RKO (cell line): ENCODE measurements at regions not wholly inside any gene's neighbourhood (a gene's known extent, or its start where the extent isn't known, plus 50 kb on each side); places are given as distances from the start of the nearest gene placed in this dataset.

Experiments
- DNase-seq: peaks from one replicate; pipeline ENCODE4 v3.0.0-alpha.2; 2016; ENCODE audit warnings: low spot score

DNA sequence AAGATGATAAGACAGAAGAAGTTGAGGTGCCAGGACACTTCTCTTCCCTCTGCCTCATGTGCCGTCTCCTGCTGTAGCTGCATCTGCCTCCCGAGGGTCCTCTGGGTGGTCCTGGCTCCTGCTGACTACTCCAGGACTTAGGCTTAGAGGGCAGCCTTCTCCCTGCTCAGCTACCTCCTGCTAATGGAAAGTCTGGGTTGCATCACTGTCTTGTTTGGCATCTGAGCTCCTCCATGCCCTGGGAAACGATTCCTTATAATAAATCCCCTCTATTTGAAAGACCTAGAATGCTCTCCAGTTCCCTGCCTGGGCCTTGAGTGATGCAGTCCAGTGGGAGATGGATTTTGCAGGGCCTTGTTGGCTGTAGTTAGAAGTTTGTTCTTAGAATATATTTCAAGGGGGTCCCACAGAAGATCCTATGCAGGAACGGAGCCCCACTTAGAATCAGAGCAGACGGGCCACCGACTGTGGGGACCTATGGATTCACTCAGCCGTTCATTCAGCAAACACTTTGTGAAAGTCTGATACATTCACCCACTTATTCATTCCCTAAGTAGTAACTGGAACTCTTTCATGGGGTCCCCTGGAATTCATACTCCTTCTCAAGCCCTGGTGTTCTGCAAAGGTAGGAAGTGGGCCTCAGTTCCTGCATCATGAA lies 269.8 kb upstream of the HDAC4 start:
- no peak for DNase-seq

- no peak for DNase-seq
These were observed 269.2 kb upstream of the HDAC4 start for GRCh38 chr2:239669899-239670460.

- no peak for DNase-seq
These were observed 268.5 kb upstream of the HDAC4 start for GRCh38 chr2:239669181-239669898.

GRCh38 chr2:239668651-239669050 lies 267.8 kb upstream of the HDAC4 start:
- DNase-seq = no peak

GRCh38 chr2:239668042-239668441 lies 267.2 kb upstream of the HDAC4 start:
- no peak for DNase-seq

GRCh38 chr2:239667431-239667985 lies 266.7 kb upstream of the HDAC4 start:
- DNase-seq = no peak

GRCh38 chr2:239666855-239667376 lies 266.1 kb upstream of the HDAC4 start:
- DNase-seq = no peak

DNA sequence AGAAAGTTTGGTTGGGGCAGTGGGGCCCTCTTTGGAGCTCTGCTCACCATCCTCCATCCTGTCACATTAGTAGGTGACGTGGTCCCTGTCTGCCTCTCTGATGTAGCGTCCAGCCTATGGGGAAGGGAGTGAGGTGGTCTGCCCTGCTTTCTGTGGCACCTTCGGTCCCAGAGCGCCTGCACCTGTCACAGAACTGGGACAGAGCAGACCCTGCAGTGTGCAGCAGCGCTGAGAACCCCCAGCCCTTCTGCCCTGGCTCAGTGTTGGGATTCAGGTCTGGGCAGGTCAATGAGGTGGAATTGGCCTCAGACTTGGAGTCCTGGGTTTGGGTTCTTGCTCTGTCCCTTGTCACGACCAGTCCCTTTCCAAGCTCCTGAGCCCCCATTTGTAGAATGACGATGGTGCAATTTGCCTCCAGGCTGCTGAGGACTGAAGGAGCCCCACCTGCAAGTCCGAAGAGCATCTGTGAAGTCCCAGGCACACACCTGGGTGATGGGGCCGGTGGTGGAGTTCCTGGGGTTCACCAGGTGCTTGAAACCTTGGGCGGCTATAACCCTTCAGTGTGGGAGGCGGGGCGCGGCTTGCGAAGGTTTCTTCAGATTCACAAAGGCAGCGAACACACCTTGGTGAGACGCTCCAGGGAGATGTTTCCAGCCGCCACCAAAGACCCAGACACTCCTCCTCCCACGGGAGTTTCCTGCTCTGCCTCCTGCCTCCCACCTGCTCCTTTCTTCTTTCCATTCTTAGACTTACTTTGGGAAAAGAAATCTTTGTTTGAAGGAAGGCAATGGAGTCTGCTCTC lies 265.4 kb upstream of the HDAC4 start:
- DNase-seq = no peak

DNA sequence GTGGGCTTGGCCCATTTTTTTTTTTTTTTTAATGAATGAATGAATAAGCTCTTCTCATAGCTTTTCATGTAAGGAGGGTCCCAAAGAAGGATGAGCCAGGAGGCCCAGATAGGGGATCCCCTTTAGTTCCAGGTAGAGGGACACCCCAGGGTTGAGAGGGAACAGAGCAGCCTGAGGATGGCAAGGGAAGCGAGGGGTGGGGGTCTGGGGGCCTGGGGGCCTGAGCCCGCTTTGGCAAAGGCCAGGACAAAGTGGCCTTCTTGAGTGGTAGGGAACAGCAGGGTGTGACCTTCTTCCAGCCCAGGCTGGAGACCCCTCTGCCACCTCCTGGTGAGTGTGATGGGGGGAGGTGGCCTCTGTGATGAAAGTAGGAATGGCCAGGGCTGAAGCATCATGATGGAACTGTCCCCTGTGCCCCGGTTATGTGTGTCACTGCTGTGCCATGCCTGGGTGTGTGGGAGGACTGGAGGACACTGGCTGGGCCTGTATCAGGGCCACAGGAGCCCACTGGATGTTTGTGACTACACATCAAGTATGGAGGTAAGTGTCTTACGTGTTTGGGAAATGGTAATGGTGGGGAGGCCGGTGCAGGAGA lies 263.5 kb upstream of the HDAC4 start:
- no peak for DNase-seq

DNA sequence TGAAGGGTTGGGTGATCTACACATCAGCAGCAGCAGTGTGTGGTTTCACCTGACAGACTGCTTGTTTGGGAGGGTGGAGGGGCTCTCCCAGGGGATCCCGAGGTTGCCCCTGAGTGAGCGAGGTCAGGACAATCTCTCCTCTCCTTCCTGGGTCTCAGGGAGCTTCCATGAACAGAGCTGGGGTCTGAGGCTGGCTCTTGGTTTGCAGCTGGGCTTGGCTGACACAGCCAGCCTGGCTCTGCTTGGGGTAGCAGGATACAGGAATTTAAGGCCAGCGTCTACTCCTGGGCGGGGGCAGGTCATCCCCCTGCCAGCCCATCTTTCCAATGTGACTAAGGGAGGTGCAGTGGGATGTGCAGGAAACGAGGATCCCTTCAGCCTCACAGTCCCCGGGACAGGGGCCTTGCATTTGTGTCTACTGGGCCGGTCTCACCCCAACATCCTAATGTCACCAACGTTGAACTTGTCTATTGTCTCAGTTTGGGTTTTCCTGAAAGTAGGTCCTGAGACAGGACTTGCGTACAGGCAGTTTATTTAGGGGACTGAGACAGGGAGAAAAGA lies 262.6 kb upstream of the HDAC4 start:
- DNase-seq = no peak

DNA sequence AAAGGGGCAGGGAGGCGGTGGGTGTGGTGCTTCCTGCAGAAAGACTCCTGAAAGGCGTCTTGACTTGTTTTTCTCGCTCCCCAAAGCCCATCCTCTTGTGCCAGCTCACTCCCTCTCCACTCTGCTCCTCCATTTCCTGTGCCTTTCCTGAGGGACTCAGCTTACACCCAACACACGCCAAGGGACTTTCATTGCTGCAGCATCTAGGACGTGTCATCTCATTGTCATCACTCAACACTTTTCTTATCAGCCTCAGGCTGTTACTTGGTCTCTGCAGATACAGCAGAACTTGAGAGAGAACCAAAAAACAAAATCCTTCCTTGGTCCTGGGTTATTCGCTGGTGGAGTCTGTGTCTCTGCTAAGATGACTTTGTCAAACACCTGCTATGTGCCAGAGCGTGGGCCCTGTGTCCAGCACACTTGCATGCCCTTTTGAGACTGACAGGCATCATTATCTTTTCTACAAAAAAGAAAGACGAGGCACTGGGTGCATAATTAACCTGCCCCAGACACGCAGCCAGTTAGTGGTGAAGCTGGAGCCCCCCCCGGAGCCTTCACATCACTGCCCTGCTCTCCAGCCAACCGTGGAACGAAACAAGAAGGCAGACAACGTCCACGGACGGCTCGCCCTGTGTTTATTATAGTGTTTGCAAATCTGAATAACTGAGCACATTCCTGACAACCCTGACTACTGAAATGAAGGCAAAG lies 261.7 kb upstream of the HDAC4 start:
- no peak for DNase-seq

- DNase-seq = no peak
These were observed 260.8 kb upstream of the HDAC4 start for GRCh38 chr2:239661334-239662312.

DNA sequence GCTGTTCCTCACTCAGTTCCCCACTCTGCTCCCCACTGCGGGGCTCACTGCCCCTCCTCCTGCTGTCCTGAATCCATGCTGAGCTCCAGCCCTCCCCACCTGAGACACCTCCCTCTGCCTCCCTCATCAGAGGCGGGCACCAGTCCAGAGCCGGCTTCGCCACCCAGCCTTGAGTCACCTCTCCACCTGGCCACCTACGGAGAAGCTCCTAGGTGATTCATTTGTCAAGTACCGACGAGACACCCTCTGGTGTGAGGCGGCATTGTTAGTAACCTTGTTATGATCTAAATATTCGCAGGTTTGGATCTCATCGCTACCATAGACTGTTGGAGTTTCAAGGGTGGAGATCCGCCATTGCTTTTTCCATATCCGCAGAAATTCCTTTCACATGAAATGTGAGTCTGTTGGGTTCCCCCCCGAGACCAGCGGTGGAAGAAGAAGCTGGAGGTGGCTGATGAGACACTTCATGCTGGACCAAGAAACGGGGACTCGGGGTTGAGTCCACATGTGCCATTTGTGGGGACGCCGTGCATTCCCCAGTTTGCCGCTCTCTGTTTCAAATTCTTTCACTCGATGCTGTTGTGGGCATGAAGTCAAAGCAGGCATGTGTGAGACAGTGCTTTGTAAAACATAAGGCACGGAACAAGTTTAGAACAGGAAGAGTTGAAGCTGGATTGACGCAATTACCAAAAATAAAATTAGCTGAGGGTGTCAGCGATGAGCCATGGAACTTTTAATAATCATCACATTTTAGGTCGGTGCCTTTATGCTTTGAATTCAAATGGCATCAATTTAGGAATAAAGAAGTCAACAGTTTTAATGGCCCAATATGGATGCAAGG lies 259.8 kb upstream of the HDAC4 start:
- no peak for DNase-seq

DNA sequence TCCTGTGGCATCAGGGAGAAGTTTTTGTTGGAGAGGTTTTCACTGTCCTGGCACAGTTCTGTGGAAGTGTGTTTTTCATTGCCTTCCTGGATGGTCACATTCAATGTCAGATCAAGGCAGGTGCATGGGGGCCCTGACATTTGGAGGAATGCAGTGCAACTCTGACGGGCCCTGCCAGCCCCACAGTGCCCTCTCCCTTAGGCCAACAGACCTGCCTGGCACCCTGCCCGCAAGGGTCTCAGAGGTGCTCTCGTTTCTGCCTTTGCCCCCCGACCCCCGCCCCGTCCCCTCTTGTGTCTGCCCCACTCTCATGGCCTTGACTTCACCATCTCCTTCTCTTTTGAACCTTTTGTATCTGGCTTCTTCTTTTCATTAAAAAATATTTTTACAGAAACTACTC lies 257.2 kb upstream of the HDAC4 start:
- no peak for DNase-seq

DNA sequence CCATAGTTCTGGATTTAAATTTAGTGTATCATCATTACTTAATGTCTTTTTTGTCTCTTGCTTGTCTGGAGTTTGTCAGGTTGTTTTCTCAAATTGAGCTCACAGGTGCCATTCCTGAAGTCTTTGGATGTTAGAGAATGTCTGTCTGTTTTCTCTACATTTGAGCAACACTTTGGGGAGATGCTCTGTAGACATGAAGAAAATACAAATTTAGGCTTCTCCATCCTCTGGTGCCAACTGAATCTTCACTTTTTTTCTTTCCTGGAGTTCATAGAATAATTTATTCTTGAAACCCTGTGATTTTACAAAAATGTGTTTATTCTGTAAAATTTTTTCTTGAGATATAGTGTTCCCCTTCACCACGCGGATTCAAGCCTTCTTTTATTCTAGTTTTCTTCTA lies 256.4 kb upstream of the HDAC4 start:
- no peak for DNase-seq

DNA sequence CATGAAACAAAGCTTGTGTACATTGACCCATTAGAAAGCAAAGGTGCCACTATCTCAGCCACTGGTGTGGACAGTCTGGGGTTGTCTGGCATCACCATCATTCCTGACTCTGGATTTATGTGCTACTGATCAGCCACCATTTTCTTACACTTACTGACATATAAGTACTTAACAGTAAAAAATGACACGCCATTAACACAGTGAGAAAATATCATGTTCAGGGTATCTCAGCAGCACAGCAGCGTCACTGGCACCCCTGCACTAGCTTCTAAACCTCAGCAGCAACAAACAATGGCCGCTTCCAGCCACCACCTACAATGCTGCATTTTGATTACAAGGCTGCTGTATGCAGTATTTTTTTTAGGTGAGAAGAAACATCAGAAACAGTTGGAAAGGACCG lies 253.4 kb upstream of the HDAC4 start:
- no peak for DNase-seq

DNA sequence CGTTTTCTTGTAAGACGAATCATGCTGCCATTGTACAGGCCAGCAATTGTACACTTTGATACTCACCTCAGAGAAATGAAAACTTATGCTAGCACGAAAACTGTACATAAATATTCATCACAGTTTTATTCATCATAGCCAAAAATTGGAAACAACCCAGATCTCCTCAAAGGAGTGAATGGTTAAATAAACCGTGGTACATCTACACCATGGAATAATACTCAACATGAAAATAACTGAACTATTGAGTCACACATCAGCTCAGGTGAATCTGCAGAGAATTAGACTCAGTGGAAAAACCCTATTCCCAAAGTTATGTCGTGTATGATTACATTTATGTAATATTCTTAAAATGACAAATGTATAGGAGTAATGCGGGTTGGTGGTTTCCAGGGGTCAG lies 251.0 kb upstream of the HDAC4 start:
- no peak for DNase-seq

- DNase-seq = no peak
These were observed 249.9 kb upstream of the HDAC4 start for GRCh38 chr2:239650674-239651073.

- no peak for DNase-seq
These were observed 248.5 kb upstream of the HDAC4 start for GRCh38 chr2:239649309-239649708.
